Fibroblast of lung (primary cell): ENCODE measurements at regions not wholly inside any gene's neighbourhood (a gene's known extent, or its start where the extent isn't known, plus 50 kb on each side); places are given as distances from the start of the nearest gene placed in this dataset.
A peak's percentile ranks its signal among the peaks of the same experiment; 100 is the strongest.

Source experiments
- DNase-seq, 2 donors: peaks; one replicate each; pipeline versions ENCODE4 v3.0.0 to v3.0.0-alpha.2; 2010; ENCODE audit warnings: low read depth in 2 of 2
- H2AFZ ChIP-seq: 2 replicates; pipeline ENCODE4 v1.5.1; 2012; ENCODE audit warnings: low read length, control low read depth, inconsistent platforms
- H3K27ac ChIP-seq: 2 replicates; pipeline ENCODE4 v1.5.1; 2011; ENCODE audit warnings: low read length, control low read depth; ENCODE audit not compliant: insufficient read depth
- H3K27me3 ChIP-seq: 2 replicates; pipeline ENCODE4 v1.5.1; 2011; ENCODE audit warnings: mild to moderate bottlenecking, low read length; ENCODE audit not compliant: control insufficient read depth, insufficient read depth
- H3K36me3 ChIP-seq: 2 replicates; pipeline ENCODE4 v1.5.1; 2011; ENCODE audit warnings: low read length; ENCODE audit not compliant: control insufficient read depth, insufficient read depth
- H3K4me1 ChIP-seq: 2 replicates; pipeline ENCODE4 v1.5.1; 2011; ENCODE audit warnings: low read length; ENCODE audit not compliant: control insufficient read depth, insufficient read depth; ENCODE audit errors: extremely low read depth
- H3K4me2 ChIP-seq: 2 replicates; pipeline ENCODE4 v1.5.1; 2011; ENCODE audit warnings: low read length, control low read depth; ENCODE audit not compliant: insufficient read depth; ENCODE audit errors: extremely low read depth
- H3K4me3 ChIP-seq, 4 experiments: fragments of 200-600 bp in 1 of 4; sonication (generic) in 1 of 4; replicated peaks in 1 of 4; 2 replicates each; pipeline ENCODE4 v1.5.1; 2011 to 2016; ENCODE audit warnings: low read length in 4 of 4, low read depth in 3 of 4, mild to moderate bottlenecking in 3 of 4, control low read depth in 2 of 4, inconsistent platforms in 1 of 4, mixed read lengths in 1 of 4; ENCODE audit not compliant: insufficient read depth in 1 of 4; ENCODE audit errors: control extremely low read depth in 1 of 4
- H3K79me2 ChIP-seq: 2 replicates; pipeline ENCODE4 v1.5.1; 2012; ENCODE audit warnings: mild to moderate bottlenecking, low read length, inconsistent platforms; ENCODE audit not compliant: control insufficient read depth, insufficient read depth
- H3K9ac ChIP-seq: 2 replicates; pipeline ENCODE4 v1.5.1; 2011; ENCODE audit warnings: mild to moderate bottlenecking, low read length, control low read depth; ENCODE audit not compliant: insufficient read depth
- H3K9me3 ChIP-seq: 2 replicates; pipeline ENCODE4 v1.5.1; 2012; ENCODE audit warnings: low read depth, low read length; ENCODE audit not compliant: control insufficient read depth, insufficient read depth
- H4K20me1 ChIP-seq: 2 replicates; pipeline ENCODE4 v1.5.1; 2011; ENCODE audit warnings: low read length; ENCODE audit not compliant: control insufficient read depth, insufficient read depth; ENCODE audit errors: extremely low read depth
- CTCF ChIP-seq, 2 donors: IDR thresholded peaks in 1 of 2; conservative IDR thresholded peaks in 1 of 2; 1 replicate in 1 of 2; 2 replicates in 1 of 2; pipeline ENCODE4 v1.5.1; 2011 to 2012; ENCODE audit warnings: low read length in 2 of 2, control low read depth in 1 of 2, inconsistent platforms in 1 of 2, low read depth in 1 of 2, mild to moderate bottlenecking in 1 of 2
- EZH2 ChIP-seq: IDR thresholded peaks from 2 replicates; pipeline ENCODE4 v1.5.1; 2012; ENCODE audit warnings: low read length, control low read depth, mild to moderate bottlenecking; ENCODE audit errors: missing control alignments

- peak in 1 of 2 donors; percentile 6 for DNase-seq
- TF ChIP-seq EZH2, result no peak
- no peak for TF ChIP-seq CTCF (conservative IDR thresholded peaks at IDR 0.05 in 1 of 2, IDR thresholded peaks at IDR 0.05 in 1 of 2; ENCODE audit: low read depth in 1 of 2, low read length in 2 of 2)
- Histone ChIP-seq H3K27me3 (no peaks in the 10 kb centered on the region), H3K4me3 (no peak overlapping the region), H2AFZ (no peak overlapping the region), H3K27ac (no peak overlapping the region), H3K79me2 (no peaks in the 10 kb centered on the region), H3K9ac (no peak overlapping the region), H3K4me2 (no peak overlapping the region), H3K9me3 (no peaks in the 10 kb centered on the region), H3K4me1 (no peaks in the 10 kb centered on the region), H4K20me1 (no peaks in the 10 kb centered on the region), H3K36me3 (no peaks in the 10 kb centered on the region)
Measured at GRCh38 chr10:22110761-22111160, 107.1 kb downstream of the EBLN1 start.

- Histone ChIP-seq H3K9me3 (no peaks in the 10 kb centered on the region), H3K79me2 (no peaks in the 10 kb centered on the region), H3K4me1 (no peaks in the 10 kb centered on the region), H2AFZ (no peak overlapping the region), H3K27ac (no peak overlapping the region), H3K36me3 (no peaks in the 10 kb centered on the region), H3K4me3 (no peak overlapping the region), H3K27me3 (no peaks in the 10 kb centered on the region), H3K9ac (no peak overlapping the region), H3K4me2 (no peak overlapping the region), H4K20me1 (no peaks in the 10 kb centered on the region)
- TF ChIP-seq EZH2 (no peak), CTCF (conservative IDR thresholded peaks at IDR 0.05 in 1 of 2, IDR thresholded peaks at IDR 0.05 in 1 of 2; ENCODE audit: low read depth in 1 of 2, low read length in 2 of 2) (no peak)
- no peak for DNase-seq
Measured at GRCh38 chr10:22105270-22105669, 101.7 kb upstream of the DNAJC1 start.

- Histone ChIP-seq H4K20me1 (no peaks in the 10 kb centered on the region), H3K4me1 (no peaks in the 10 kb centered on the region), H3K4me2 (no peak overlapping the region), H3K9me3 (no peaks in the 10 kb centered on the region), H3K9ac (no peak overlapping the region), H3K79me2 (no peaks in the 10 kb centered on the region), H3K4me3 (no peak overlapping the region), H3K27me3 (no peaks in the 10 kb centered on the region), H3K36me3 (no peaks in the 10 kb centered on the region), H2AFZ (no peak overlapping the region), H3K27ac (no peak overlapping the region)
- peak in 1 of 2 donors; percentile 2 for DNase-seq
- no peak for TF ChIP-seq EZH2
- peak; percentile 7 to 42 for TF ChIP-seq CTCF (conservative IDR thresholded peaks at IDR 0.05 in 1 of 2, IDR thresholded peaks at IDR 0.05 in 1 of 2; ENCODE audit: low read depth in 1 of 2, low read length in 2 of 2)
Measured at GRCh38 chr10:22103701-22104470, 100.4 kb upstream of the DNAJC1 start.
